Activated naive CD4-positive, alpha-beta T cell treated with anti-CD3 and anti-CD28 coated beads, Interleukin-2, amount 50 U/mL, for 72 hours (primary cell): ENCODE measurements at regions not wholly inside any gene's neighbourhood (a gene's known extent, or its start where the extent isn't known, plus 50 kb on each side); places are given as distances from the start of the nearest gene placed in this dataset.

Experiments used
- ATAC-seq, 2 donors: fragments of 150-1000 bp; cut with Tn5 transposase; 2 replicates each; pipeline ENCODE4 v1.10.0; 2021; ENCODE audit warnings: mild to moderate bottlenecking in 2 of 2, moderate library complexity in 2 of 2
- DNase-seq, 2 donors: peaks; one replicate each; pipeline ENCODE4 v3.0.0; 2021 to 2022; ENCODE audit warnings: low spot score in 2 of 2
- H3K27ac Mint-ChIP-seq, 2 donors: one replicate each; pipeline ENCODE4 v1.8.0; 2022; ENCODE audit warnings: mild to moderate bottlenecking in 2 of 2, mixed read lengths in 2 of 2
- H3K36me3 Mint-ChIP-seq, 2 donors: one replicate each; pipeline ENCODE4 v1.8.0; 2022; ENCODE audit warnings: mixed read lengths in 2 of 2
- H3K9me3 Mint-ChIP-seq, 2 donors: one replicate each; pipeline ENCODE4 v1.8.0; 2022; ENCODE audit warnings: mixed read lengths in 2 of 2

DNA sequence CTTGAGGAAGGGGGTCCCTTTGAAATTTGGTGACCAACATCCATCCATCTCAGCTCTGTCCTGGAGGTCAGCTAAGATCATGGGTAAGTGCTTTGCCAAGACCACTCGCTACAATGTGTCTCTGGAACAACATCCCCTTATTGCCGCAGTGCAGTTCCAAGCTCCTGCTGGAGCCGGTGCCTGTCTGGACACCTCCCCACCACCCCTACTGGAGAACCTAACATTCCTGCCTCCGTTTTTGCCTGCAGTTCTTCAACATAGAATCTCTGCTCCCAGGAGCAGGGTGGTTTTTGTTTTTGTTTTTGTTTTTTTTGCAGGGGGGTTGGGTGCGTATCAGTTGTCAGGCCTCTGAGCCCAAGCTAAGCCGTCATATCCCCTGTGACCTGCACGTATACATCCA is 51.2 kb upstream of the FXYD4 start:
- Mint-ChIP-seq H3K36me3 (no peaks in the 10 kb centered on the region), H3K9me3 (no peaks in the 10 kb centered on the region), H3K27ac (no peak overlapping the region)
- ATAC-seq: no peak
- DNase-seq: no peak

DNA sequence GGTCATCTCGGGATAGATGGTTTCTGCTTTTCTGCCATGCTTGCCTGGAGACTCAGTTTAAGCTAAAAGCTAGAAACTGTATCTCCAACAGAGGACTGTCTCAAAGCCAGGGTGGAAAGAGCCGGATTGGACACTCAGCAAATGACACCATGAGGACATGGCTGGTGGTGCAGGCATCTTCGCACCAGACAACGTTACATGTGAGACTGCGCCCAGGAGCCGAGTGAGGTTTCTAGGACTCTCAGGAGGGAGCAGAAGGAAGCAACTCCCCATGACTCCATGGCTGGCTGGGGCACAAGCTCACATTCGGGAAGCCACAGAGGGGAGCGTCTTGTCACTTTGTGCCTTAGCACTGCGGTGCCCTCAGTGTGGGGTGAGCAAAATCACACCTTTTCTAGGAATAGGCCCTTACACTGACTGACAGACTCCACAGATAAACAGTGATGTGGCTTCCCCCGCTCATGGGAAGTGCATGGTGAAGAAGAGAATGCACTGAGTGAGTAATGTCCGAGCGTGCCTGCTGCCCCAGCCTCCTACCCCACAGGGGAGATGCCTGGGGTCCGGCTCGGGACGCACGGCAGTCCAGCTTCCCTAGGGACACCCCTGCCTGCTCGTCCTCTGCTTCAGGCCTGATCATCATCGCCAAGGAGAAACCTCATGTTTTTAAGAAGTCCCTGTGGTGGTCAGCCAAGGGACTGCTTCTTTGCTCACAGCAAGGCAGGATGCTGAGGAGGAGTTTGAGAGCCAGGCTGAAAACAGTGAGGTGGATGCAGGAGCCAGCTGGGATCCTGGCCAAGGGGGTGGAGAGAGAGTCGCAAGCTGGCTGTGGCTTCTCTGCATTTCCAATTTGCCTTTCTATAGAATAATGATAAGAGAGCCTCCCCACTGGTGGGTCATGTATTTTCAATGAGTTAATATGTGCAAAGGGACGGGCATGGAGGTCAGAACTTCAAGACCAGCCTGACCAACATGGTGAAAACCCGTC is 52.2 kb upstream of the FXYD4 start:
- no peaks in the 10 kb centered on the region for H3K36me3 Mint-ChIP-seq
- H3K9me3 Mint-ChIP-seq: no peaks in the 10 kb centered on the region
- DNase-seq (no peak), ATAC-seq (no peak)
- no peak overlapping the region for H3K27ac Mint-ChIP-seq

DNA sequence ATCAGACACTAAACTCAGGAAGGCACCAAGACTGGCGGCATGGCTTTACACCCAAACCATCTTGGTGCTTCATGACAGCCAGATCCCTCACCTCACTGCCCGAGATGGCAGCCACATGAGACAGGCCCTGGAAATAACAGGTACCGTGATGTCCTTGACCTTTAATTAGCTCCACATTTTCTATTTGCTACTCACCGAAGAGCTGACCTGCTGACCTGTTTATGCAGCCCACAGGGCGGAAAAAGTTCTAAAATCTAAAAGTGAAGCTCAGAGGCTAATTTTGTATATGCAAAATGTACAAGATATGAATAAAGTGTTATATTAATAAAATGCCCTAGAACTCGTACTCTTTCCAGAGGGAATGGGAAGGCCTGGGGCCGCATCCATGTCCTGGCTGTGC is 51.6 kb upstream of the RASGEF1A start:
- no peak overlapping the region for H3K27ac Mint-ChIP-seq
- ATAC-seq (no peak), DNase-seq (no peak)
- no peaks in the 10 kb centered on the region for H3K36me3 Mint-ChIP-seq
- no peaks in the 10 kb centered on the region for H3K9me3 Mint-ChIP-seq

DNA sequence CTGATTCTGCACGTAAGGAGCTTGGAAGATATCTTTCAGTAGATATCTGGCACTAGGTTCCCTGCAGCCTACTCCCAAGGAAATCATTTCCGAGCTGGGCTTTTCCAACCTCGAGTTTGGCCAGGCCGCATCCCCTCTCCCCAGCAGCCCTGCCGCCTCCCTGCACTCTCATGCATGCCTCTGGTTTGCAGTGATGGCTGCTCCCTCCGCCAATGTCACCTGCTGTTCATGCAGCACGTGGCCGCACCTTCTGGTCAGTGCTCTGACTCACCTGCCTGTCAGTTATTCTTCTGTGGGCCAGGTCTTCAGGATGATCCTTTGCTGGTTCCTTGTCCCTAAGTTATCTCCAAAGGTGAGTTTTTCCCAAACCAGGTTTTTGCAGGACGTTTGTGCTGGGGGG is 50.6 kb upstream of the RASGEF1A start:
- no peaks in the 10 kb centered on the region for H3K36me3 Mint-ChIP-seq
- no peaks in the 10 kb centered on the region for H3K9me3 Mint-ChIP-seq
- DNase-seq (no peak), ATAC-seq (no peak)
- H3K27ac Mint-ChIP-seq: peak overlapping the region in 1 of 2 donors; percentile 29

DNA sequence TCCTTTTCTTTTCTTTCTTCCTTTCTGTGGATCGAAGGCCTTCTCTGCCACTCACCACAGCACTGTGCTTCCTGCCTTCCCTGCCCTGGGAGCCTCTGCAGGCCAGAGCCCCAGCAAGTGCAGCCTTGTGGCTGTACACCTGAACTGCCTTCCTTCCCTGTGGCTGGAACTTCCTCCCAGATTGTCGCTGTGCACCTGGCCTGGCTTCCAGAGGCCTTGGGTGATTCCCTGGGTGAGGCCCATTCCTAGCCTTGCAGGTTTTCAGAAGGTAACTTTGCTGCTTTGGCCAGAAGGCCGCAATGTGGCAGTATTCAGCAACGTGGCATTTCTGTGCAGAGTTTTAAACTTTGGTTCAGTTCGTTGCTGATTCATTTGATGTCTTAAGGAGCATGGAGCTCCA is 50.1 kb upstream of the RASGEF1A start:
- no peak for DNase-seq
- H3K27ac Mint-ChIP-seq: peak overlapping the region in 1 of 2 donors; percentile 29
- no peaks in the 10 kb centered on the region for H3K9me3 Mint-ChIP-seq
- no peak for ATAC-seq
- H3K36me3 Mint-ChIP-seq: no peaks in the 10 kb centered on the region
